H1 (cell line): ENCODE measurements at regions not wholly inside any gene's neighbourhood (a gene's known extent, or its start where the extent isn't known, plus 50 kb on each side); places are given as distances from the start of the nearest gene placed in this dataset.

Source experiments
- CTCF ChIA-PET: fragments of 300-600 bp; sonication (Branson Sonifier 250); formaldehyde crosslinking; loops from one replicate; lab custom pipeline; 2021; ENCODE audit not compliant: partially characterized antibody; lab: Charles Lee
- POLR2A ChIA-PET: fragments of 300-600 bp; sonication (Branson Sonifier 250); formaldehyde crosslinking; loops from one replicate; lab custom pipeline; 2021; ENCODE audit warnings: inconsistent platforms; ENCODE audit not compliant: partially characterized antibody; lab: Charles Lee
- DNase-seq, 2 experiments: peaks; one replicate each; pipeline versions ENCODE4 v3.0.0 to v3.0.0-alpha.2; 2010 to 2022; ENCODE audit warnings: low spot score in 2 of 2, low read depth in 1 of 2, mixed read lengths in 1 of 2
- FAIRE-seq: peaks from 2 replicates; lab custom pipeline; 2011; peaks lifted over from hg19 to GRCh38; lab: Jason Lieb, UNC
- H2AFZ ChIP-seq: 2 replicates; pipeline ENCODE4 v1.8.1; 2012; ENCODE audit warnings: low read length, inconsistent platforms
- H2AK5ac ChIP-seq: 2 replicates; pipeline ENCODE4 v1.6.1; 2013; ENCODE audit warnings: low read depth, low read length
- H2BK120ac ChIP-seq: replicated peaks from 2 replicates; pipeline ENCODE3; 2013; ENCODE audit warnings: low read depth, low read length, inconsistent platforms
- H2BK12ac ChIP-seq: 2 replicates; pipeline ENCODE4 v1.6.1; 2013; ENCODE audit warnings: low read depth, low read length
- H2BK15ac ChIP-seq: 2 replicates; pipeline ENCODE4 v1.6.1; 2013; ENCODE audit warnings: low read length
- H2BK20ac ChIP-seq: 2 replicates; pipeline ENCODE4 v1.6.1; 2013; ENCODE audit warnings: low read length
- H2BK5ac ChIP-seq: 2 replicates; pipeline ENCODE4 v1.6.1; 2013; ENCODE audit warnings: low read depth, low read length
- H3K14ac ChIP-seq: 2 replicates; pipeline ENCODE4 v1.6.1; 2013; ENCODE audit warnings: inconsistent platforms; ENCODE audit not compliant: insufficient read length
- H3K18ac ChIP-seq: 2 replicates; pipeline ENCODE4 v1.6.1; 2013; ENCODE audit warnings: low read length; ENCODE audit errors: extremely low read depth
- H3K23ac ChIP-seq: 2 replicates; pipeline ENCODE4 v1.6.1; 2013; ENCODE audit warnings: inconsistent platforms; ENCODE audit not compliant: insufficient read length
- H3K23me2 ChIP-seq: 2 replicates; pipeline ENCODE4 v1.6.1; 2013; ENCODE audit warnings: low read depth, low read length
- H3K27ac ChIP-seq: 2 replicates; pipeline ENCODE4 v1.6.1; 2011; ENCODE audit warnings: low read depth, low read length, inconsistent platforms
- H3K27me3 ChIP-seq, 4 experiments: replicated peaks in 1 of 4; 1 replicate in 1 of 4; 2 replicates in 3 of 4; pipeline versions ENCODE4 v1.6.1 to v1.8.1; 2011 to 2013; ENCODE audit warnings: low read length in 3 of 4, mild to moderate bottlenecking in 3 of 4, inconsistent platforms in 2 of 4, mixed read lengths in 2 of 4, moderate library complexity in 1 of 4; ENCODE audit not compliant: control insufficient read depth in 3 of 4, insufficient read depth in 3 of 4; ENCODE audit errors: extremely low read depth in 1 of 4
- H3K36me3 ChIP-seq, 4 experiments: 2 replicates each; pipeline versions ENCODE4 v1.6.1 to v1.8.1; 2011 to 2013; ENCODE audit warnings: mild to moderate bottlenecking in 4 of 4, low read length in 3 of 4, moderate library complexity in 2 of 4, control low read depth in 1 of 4, inconsistent platforms in 1 of 4; ENCODE audit not compliant: insufficient read depth in 4 of 4, control insufficient read depth in 2 of 4
- H3K4ac ChIP-seq: replicated peaks from 2 replicates; pipeline ENCODE3; 2013; ENCODE audit warnings: low read length, low read depth, mixed read lengths, inconsistent platforms; ENCODE audit not compliant: insufficient read length
- H3K4me1 ChIP-seq, 4 experiments: replicated peaks in 1 of 4; 1 replicate in 1 of 4; 2 replicates in 3 of 4; pipeline versions ENCODE4 v1.6.1 to v1.8.1; 2011 to 2013; ENCODE audit warnings: low read length in 3 of 4, inconsistent platforms in 2 of 4, mixed read lengths in 1 of 4; ENCODE audit not compliant: insufficient read depth in 4 of 4, control insufficient read depth in 3 of 4
- H3K4me2 ChIP-seq, 2 experiments: 2 replicates each; pipeline versions ENCODE4 v1.6.1 to v1.8.1; 2011 to 2013; ENCODE audit warnings: low read depth in 2 of 2, low read length in 2 of 2, control low read depth in 1 of 2, inconsistent platforms in 1 of 2, mild to moderate bottlenecking in 1 of 2; ENCODE audit not compliant: insufficient read depth in 1 of 2
- H3K4me3 ChIP-seq, 4 experiments: fragments of 200-600, 300-600 bp in 1 of 4; sonication (generic), shearing (Covaris generic), sonication (Bioruptor Twin) in 1 of 4; 2 replicates each; pipeline versions ENCODE4 v1.5.1 to v1.8.1; 2011 to 2016; ENCODE audit warnings: low read length in 4 of 4, low read depth in 3 of 4, control low read depth in 2 of 4, inconsistent platforms in 2 of 4, mild to moderate bottlenecking in 2 of 4, mixed read lengths in 1 of 4, moderate library complexity in 1 of 4; ENCODE audit not compliant: insufficient read depth in 2 of 4; ENCODE audit errors: extremely low read depth in 1 of 4
- H3K56ac ChIP-seq: replicated peaks from 2 replicates; pipeline ENCODE3; 2013; ENCODE audit warnings: low read depth, mild to moderate bottlenecking, mixed read lengths, low read length, inconsistent platforms; ENCODE audit not compliant: insufficient read length
- H3K79me1 ChIP-seq: 2 replicates; pipeline ENCODE4 v1.6.1; 2013; ENCODE audit warnings: low read depth, low read length, control low read depth
- H3K79me2 ChIP-seq, 2 experiments: 2 replicates each; pipeline versions ENCODE4 v1.6.1 to v1.8.1; 2012 to 2013; ENCODE audit warnings: low read length in 2 of 2, mild to moderate bottlenecking in 2 of 2, inconsistent platforms in 1 of 2; ENCODE audit not compliant: insufficient read depth in 2 of 2, control insufficient read depth in 1 of 2
- H3K9ac ChIP-seq, 4 experiments: replicated peaks in 1 of 4; 1 replicate in 1 of 4; 2 replicates in 3 of 4; pipeline versions ENCODE4 v1.6.1 to v1.8.1; 2011 to 2013; ENCODE audit warnings: low read depth in 3 of 4, low read length in 3 of 4, control low read depth in 2 of 4, mild to moderate bottlenecking in 2 of 4, moderate library complexity in 2 of 4, inconsistent platforms in 1 of 4; ENCODE audit errors: extremely low read depth in 1 of 4
- H3K9me3 ChIP-seq, 2 experiments: 2 replicates each; pipeline versions ENCODE4 v1.6.1 to v1.8.1; 2012 to 2013; ENCODE audit warnings: mild to moderate bottlenecking in 2 of 2, moderate library complexity in 2 of 2, control low read depth in 1 of 2, inconsistent platforms in 1 of 2, low read depth in 1 of 2, low read length in 1 of 2, mixed read lengths in 1 of 2; ENCODE audit not compliant: insufficient read depth in 2 of 2
- H4K20me1 ChIP-seq, 2 experiments: replicated peaks in 1 of 2; 2 replicates each; pipeline versions ENCODE3 to v1.8.1; 2011 to 2013; ENCODE audit warnings: inconsistent platforms in 2 of 2, low read length in 2 of 2, mild to moderate bottlenecking in 1 of 2; ENCODE audit not compliant: insufficient read depth in 2 of 2, control insufficient read depth in 1 of 2
- H4K5ac ChIP-seq: 2 replicates; pipeline ENCODE4 v1.6.1; 2013; ENCODE audit warnings: low read length, low read depth, mixed read lengths, inconsistent platforms; ENCODE audit not compliant: insufficient read length
- H4K8ac ChIP-seq: 2 replicates; pipeline ENCODE4 v1.8.0; 2013; ENCODE audit warnings: mild to moderate bottlenecking, moderate library complexity, low read length, inconsistent platforms; ENCODE audit not compliant: insufficient read depth; ENCODE audit errors: extremely low read depth
- H4K91ac ChIP-seq: replicated peaks from 2 replicates; pipeline ENCODE3; 2013; ENCODE audit warnings: low read length, mixed read lengths, inconsistent platforms; ENCODE audit not compliant: insufficient read length
- BACH1 ChIP-seq: IDR thresholded peaks from 2 replicates; pipeline ENCODE4 v1.6.1; 2012; ENCODE audit warnings: low read length, improper control_type of control experiment
- BRCA1 ChIP-seq: IDR thresholded peaks from 2 replicates; pipeline ENCODE4 v1.6.1; 2012; ENCODE audit warnings: low read depth, low read length, improper control_type of control experiment
- CHD1 ChIP-seq: IDR thresholded peaks from 2 replicates; pipeline ENCODE4 v1.6.1; 2012; ENCODE audit warnings: low read depth, low read length, improper control_type of control experiment
- GTF2F1 ChIP-seq: IDR thresholded peaks from 2 replicates; pipeline ENCODE4 v1.6.1; 2012; ENCODE audit warnings: low read depth, low read length, improper control_type of control experiment, borderline replicate concordance
- JUND ChIP-seq: IDR thresholded peaks from 2 replicates; pipeline ENCODE4 v1.6.1; 2011; ENCODE audit warnings: mild to moderate bottlenecking, improper control_type of control experiment, low read length
- KDM4A ChIP-seq: IDR thresholded peaks from one replicate; pipeline ENCODE4 v1.7.1; 2012; ENCODE audit warnings: low read depth, mild to moderate bottlenecking, moderate library complexity, low read length, inconsistent platforms; ENCODE audit not compliant: severe bottlenecking
- POLR2A ChIP-seq, 2 experiments: IDR thresholded peaks; 1 replicate in 1 of 2; 2 replicates in 1 of 2; pipeline ENCODE4 v1.6.1; 2011; ENCODE audit warnings: low read depth in 2 of 2, low read length in 2 of 2, mild to moderate bottlenecking in 2 of 2; ENCODE audit errors: control extremely low read depth in 1 of 2
- RAD21 ChIP-seq, 2 experiments: IDR thresholded peaks in 1 of 2; conservative IDR thresholded peaks in 1 of 2; 2 replicates each; pipeline ENCODE4 v1.6.1; 2011; ENCODE audit warnings: low read depth in 2 of 2, low read length in 2 of 2, improper control_type of control experiment in 1 of 2, inconsistent platforms in 1 of 2, mild to moderate bottlenecking in 1 of 2, moderate library complexity in 1 of 2
- RFX5 ChIP-seq: IDR thresholded peaks from 2 replicates; pipeline ENCODE4 v1.6.1; 2011; ENCODE audit warnings: low read depth, low read length, improper control_type of control experiment, borderline replicate concordance
- SIRT6 ChIP-seq: IDR thresholded peaks from one replicate; pipeline ENCODE4 v1.7.1; 2012; ENCODE audit warnings: low read length, inconsistent platforms
- TAF7 ChIP-seq: optimal IDR thresholded peaks from 2 replicates; pipeline ENCODE3; 2011; ENCODE audit warnings: low read depth, mild to moderate bottlenecking, inconsistent platforms, low read length, moderate library complexity, borderline replicate concordance
- TBP ChIP-seq: IDR thresholded peaks from 2 replicates; pipeline ENCODE4 v1.6.1; 2011; ENCODE audit warnings: low read depth, low read length, improper control_type of control experiment
- YY1 ChIP-seq: IDR thresholded peaks from 2 replicates; pipeline ENCODE4 v1.6.1; 2011; ENCODE audit warnings: low read depth, mild to moderate bottlenecking, low read length
- WGBS, 2 experiments: shearing (Covaris generic) in 1 of 2; methylation state at CpG; one replicate each; pipeline versions ENCODE4 v1.1.6 to v1.1.7; 2013 to 2015; ENCODE audit warnings: low lambda C conversion rate in 2 of 2, mixed read lengths in 2 of 2, inconsistent platforms in 1 of 2, low coverage in 1 of 2, missing lambda C conversion rate in 1 of 2; ENCODE audit not compliant: insufficient replicate concordance in 2 of 2, insufficient coverage in 1 of 2, insufficient read length in 1 of 2; ENCODE audit errors: extremely low coverage in 1 of 2, missing lambda C conversion rate in 1 of 2; 5-methylcytosine and 5-hydroxymethylcytosine counted together

- Histone ChIP-seq H3K23me2 (no peaks in the 10 kb centered on the region), H2AFZ (peak overlapping the region; percentile 55; the same call in 1 of the 2 replicates), H3K4me3 (no peak overlapping the region), H2AK5ac (no peak overlapping the region), H3K27ac (no peak overlapping the region), H3K4me2 (no peak overlapping the region), H3K4ac (no peak overlapping the region), H2BK20ac (0 out of 2 replicates have a peak overlapping the region, but pooled peaks have one; percentile 73), H4K5ac (no peak overlapping the region), H3K56ac (no peak overlapping the region), H3K14ac (no peak overlapping the region), H3K27me3 (no peaks in the 10 kb centered on the region), H2BK5ac (no peak overlapping the region), H3K9me3 (no peaks in the 10 kb centered on the region), H4K91ac (no peak overlapping the region), H4K8ac (no peak overlapping the region), H3K9ac (peak overlapping the region in 1 of 4 experiments; percentile 34; a peak in 1 of 7 replicates), H3K18ac (no peak overlapping the region), H2BK12ac (peak overlapping the region; percentile 19; the same call in 1 of the 2 replicates), H3K79me1 (no peaks in the 10 kb centered on the region), H3K4me1 (peaks cover 0 to 3% (median 0%) of the 10 kb centered on the region in 4 experiments; a peak in 2 of 7 replicates), H4K20me1 (no peaks in the 10 kb centered on the region), H3K79me2 (no peaks in the 10 kb centered on the region), H2BK120ac (no peak overlapping the region), H2BK15ac (no peak overlapping the region), H3K36me3 (no peaks in the 10 kb centered on the region), H3K23ac (no peak overlapping the region)
- DNase-seq (no peak), FAIRE-seq (no peak)
- TF ChIP-seq POLR2A (IDR thresholded peaks at IDR 0.05; ENCODE audit: control extremely low read depth in 1 of 2, low read depth in 2 of 2, low read length in 2 of 2): no peak
- TF ChIP-seq YY1: no peak
- TF ChIP-seq CHD1: no peak
- no peak for TF ChIP-seq TBP
- no peak for TF ChIP-seq RFX5
- TF ChIP-seq BACH1: no peak
- TF ChIP-seq RAD21 (IDR thresholded peaks at IDR 0.05 in 1 of 2, conservative IDR thresholded peaks at IDR 0.05 in 1 of 2; ENCODE audit: low read depth in 2 of 2, low read length in 2 of 2): no peak
- TF ChIP-seq SIRT6: no peak
- TF ChIP-seq KDM4A: no peak
- no peak for TF ChIP-seq TAF7
- TF ChIP-seq GTF2F1: no peak
- TF ChIP-seq JUND: no peak
- TF ChIP-seq BRCA1: no peak
- 88% methylated on average over 3 of the region's 3 CpGs; no CpG with 5 or more reads in 1 of the 2 experiments for WGBS, 2 experiments
- POLR2A ChIA-PET: no interaction called here
- CTCF ChIA-PET: interaction anchor here (0.8 kb wide), 1 partner anchor 889 kb away, joined by 3 read pairs; no protein-coding TSS in a partner anchor
These were observed 468.8 kb upstream of the KIF2B start for GRCh38 chr17:53353919-53354351.
